T-helper 2 cell treated with Interferon-gamma antibody and Interleukin-4, amounts not matched to agents 5 μg/mL and 100 μg/mL, for 36 hours (primary cell): ENCODE measurements at regions not wholly inside any gene's neighbourhood (a gene's known extent, or its start where the extent isn't known, plus 50 kb on each side); places are given as distances from the start of the nearest gene placed in this dataset.
"Not testable (repeated sequence)": the region's sequence is repeated elsewhere in the genome, so short reads cannot be mapped to it uniquely, and the experiment has no call there.

ENCODE experiments used
- DNase-seq: peaks from one replicate; pipeline ENCODE4 v3.0.0; 2021; ENCODE audit warnings: low spot score
- H3K27ac Mint-ChIP-seq: one replicate; pipeline ENCODE4 v1.8.0; 2021; ENCODE audit warnings: mild to moderate bottlenecking, mixed read lengths
- H3K27me3 Mint-ChIP-seq: one replicate; pipeline ENCODE4 v1.8.0; 2021; ENCODE audit warnings: low read depth, mixed read lengths
- H3K36me3 Mint-ChIP-seq: one replicate; pipeline ENCODE4 v1.8.0; 2021; ENCODE audit warnings: low read depth, mixed read lengths
- H3K4me1 Mint-ChIP-seq: one replicate; pipeline ENCODE4 v1.8.0; 2021; ENCODE audit warnings: low read depth, mixed read lengths
- H3K4me3 Mint-ChIP-seq: one replicate; pipeline ENCODE4 v1.8.0; 2022; ENCODE audit warnings: mild to moderate bottlenecking, moderate library complexity, mixed read lengths
- H3K9me3 Mint-ChIP-seq: one replicate; pipeline ENCODE4 v1.8.0; 2021; ENCODE audit warnings: mixed read lengths

- H3K4me1 Mint-ChIP-seq, result no peaks in the 10 kb centered on the region
- no peak overlapping the region for H3K4me3 Mint-ChIP-seq
- H3K9me3 Mint-ChIP-seq, result peaks cover 4% of the 10 kb centered on the region
- H3K27me3 Mint-ChIP-seq, result no peaks in the 10 kb centered on the region
- no peak overlapping the region for H3K27ac Mint-ChIP-seq
- no peak for DNase-seq
- H3K36me3 Mint-ChIP-seq, result no peaks in the 10 kb centered on the region
Observed at GRCh38 chr7:49523870-49524269, 249.6 kb upstream of the VWC2 start.

DNA sequence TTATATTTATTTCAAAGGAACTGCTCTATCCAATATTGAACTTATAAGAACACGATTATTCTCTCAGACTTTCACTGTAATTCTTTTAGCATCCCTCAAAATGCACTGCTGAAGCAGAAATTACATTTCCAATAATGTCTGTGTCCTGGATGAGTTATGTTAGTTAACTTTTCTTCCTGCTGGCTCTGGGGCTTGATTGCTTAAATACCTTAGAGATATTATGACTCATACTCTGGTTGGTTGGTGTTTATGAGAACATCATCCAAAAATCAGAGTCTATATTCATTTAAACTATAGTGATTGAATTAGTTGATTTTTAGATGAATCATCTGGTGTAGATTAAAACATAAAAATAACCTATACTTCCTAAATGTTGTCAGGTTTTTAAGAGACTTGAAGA, 246.3 kb upstream of the VWC2 start:
- Mint-ChIP-seq H3K9me3 (peaks cover under 1% of the 10 kb centered on the region), H3K4me3 (no peak overlapping the region), H3K27me3 (no peaks in the 10 kb centered on the region), H3K27ac (no peak overlapping the region), H3K4me1 (no peaks in the 10 kb centered on the region), H3K36me3 (no peaks in the 10 kb centered on the region)
- no peak for DNase-seq

DNA sequence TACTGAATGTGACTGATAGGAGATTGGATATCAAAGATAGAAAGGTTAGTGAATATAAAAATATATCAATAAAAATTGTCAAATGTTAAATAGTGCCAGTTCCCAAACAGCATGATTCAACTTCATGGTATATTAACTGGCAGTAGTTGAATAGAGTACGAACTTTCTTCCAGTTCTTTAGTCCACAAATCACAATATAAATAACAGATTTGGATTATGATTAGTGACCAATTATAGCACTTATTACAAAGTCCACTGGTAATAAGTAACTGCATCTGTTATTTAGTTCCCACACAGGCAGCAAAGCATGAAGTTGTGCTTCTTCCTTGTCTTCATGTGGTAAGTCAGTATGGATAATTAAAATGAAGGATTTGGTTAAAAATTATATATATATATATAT, 243.0 kb upstream of the VWC2 start:
- Mint-ChIP-seq H3K4me3 (no peak overlapping the region), H3K27ac (no peak overlapping the region), H3K4me1 (no peaks in the 10 kb centered on the region), H3K36me3 (no peaks in the 10 kb centered on the region), H3K27me3 (no peaks in the 10 kb centered on the region), H3K9me3 (peaks cover 10% of the 10 kb centered on the region)
- DNase-seq, result no peak

DNA sequence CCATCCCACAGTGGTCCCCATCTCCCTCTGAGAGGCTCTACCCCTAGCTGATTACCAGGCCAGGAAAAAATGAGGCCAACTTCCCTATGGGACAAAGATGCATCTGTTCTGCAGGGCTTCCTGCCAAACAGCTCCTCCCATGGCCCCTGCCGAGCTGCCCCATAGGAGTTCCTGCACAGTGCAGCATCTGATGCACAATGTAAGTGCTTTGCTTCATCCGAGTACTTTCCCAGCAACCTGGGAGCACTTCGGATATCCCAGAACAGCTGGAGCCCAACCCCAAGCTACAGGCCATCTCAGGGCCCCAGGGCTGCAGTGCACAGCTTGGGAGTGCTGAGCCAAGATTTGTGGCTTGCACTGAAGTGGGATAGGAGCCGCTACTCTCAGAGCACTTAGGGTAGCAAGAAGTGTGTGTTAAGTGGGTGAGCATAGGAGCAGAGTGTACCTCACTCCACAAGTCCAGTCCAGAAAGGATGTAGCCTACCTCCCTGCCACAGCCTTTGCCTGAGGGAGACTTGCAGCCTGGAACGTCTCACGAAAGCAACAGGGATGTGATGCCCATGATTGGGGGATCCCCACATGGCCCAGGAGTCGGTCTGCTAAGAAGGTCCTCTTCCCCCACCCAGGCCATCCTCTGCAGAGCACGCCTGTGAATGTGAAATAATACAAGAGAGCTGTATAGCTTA, 209.6 kb upstream of the VWC2 start:
- no peaks in the 10 kb centered on the region for H3K36me3 Mint-ChIP-seq

GRCh38 chr7:49564379-49564714, 209.1 kb upstream of the VWC2 start:
- Mint-ChIP-seq H3K27ac (no peak overlapping the region), H3K9me3 (peaks cover 19% of the 10 kb centered on the region), H3K4me3 (no peak overlapping the region), H3K36me3 (no peaks in the 10 kb centered on the region), H3K4me1 (no peaks in the 10 kb centered on the region), H3K27me3 (no peaks in the 10 kb centered on the region)
- DNase-seq, result no peak

More for the DNA sequence above, 209.6 kb upstream of the VWC2 start:
- peaks cover 19% of the 10 kb centered on the region for H3K9me3 Mint-ChIP-seq
- no peaks in the 10 kb centered on the region for H3K4me1 Mint-ChIP-seq
- no peak overlapping the region for H3K4me3 Mint-ChIP-seq
- no peaks in the 10 kb centered on the region for H3K27me3 Mint-ChIP-seq
- H3K27ac Mint-ChIP-seq, result no peak overlapping the region
- no peak for DNase-seq

DNA sequence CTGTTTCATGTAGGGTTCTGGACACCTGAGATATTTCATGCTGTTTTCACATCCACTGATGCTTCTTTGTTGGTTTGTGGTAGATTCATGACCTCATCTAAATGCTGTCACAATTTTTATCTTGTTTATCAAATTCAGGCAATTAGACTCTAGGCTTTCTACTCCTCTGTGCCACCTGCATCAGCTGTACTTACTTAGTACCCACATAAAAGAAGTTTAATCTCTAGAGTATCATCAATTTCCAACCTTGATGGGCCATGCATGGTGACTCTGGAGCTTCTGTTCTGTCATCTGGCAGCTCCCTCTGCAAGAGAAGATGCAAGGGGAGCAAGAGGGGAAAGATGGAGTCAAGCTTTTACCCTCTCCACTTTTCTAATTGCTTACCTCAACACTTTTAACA, 195.9 kb upstream of the VWC2 start:
- H3K9me3 Mint-ChIP-seq, result peaks cover 7% of the 10 kb centered on the region
- H3K27me3 Mint-ChIP-seq, result no peaks in the 10 kb centered on the region
- no peaks in the 10 kb centered on the region for H3K36me3 Mint-ChIP-seq
- no peak for DNase-seq
- H3K4me3 Mint-ChIP-seq, result no peak overlapping the region
- H3K27ac Mint-ChIP-seq, result no peak overlapping the region
- H3K4me1 Mint-ChIP-seq, result no peaks in the 10 kb centered on the region

GRCh38 chr7:49579408-49579807, 194.0 kb upstream of the VWC2 start:
- no peak for DNase-seq
- no peak overlapping the region for H3K4me3 Mint-ChIP-seq
- no peaks in the 10 kb centered on the region for H3K36me3 Mint-ChIP-seq
- peaks cover 7% of the 10 kb centered on the region for H3K9me3 Mint-ChIP-seq
- H3K27me3 Mint-ChIP-seq, result no peaks in the 10 kb centered on the region
- no peak overlapping the region for H3K27ac Mint-ChIP-seq
- H3K4me1 Mint-ChIP-seq, result no peaks in the 10 kb centered on the region

GRCh38 chr7:49580000-49580399, 193.4 kb upstream of the VWC2 start:
- no peaks in the 10 kb centered on the region for H3K4me1 Mint-ChIP-seq
- no peak overlapping the region for H3K27ac Mint-ChIP-seq
- no peak for DNase-seq
- peaks cover 7% of the 10 kb centered on the region for H3K9me3 Mint-ChIP-seq
- H3K36me3 Mint-ChIP-seq, result no peaks in the 10 kb centered on the region
- H3K27me3 Mint-ChIP-seq, result no peaks in the 10 kb centered on the region
- no peak overlapping the region for H3K4me3 Mint-ChIP-seq

DNA sequence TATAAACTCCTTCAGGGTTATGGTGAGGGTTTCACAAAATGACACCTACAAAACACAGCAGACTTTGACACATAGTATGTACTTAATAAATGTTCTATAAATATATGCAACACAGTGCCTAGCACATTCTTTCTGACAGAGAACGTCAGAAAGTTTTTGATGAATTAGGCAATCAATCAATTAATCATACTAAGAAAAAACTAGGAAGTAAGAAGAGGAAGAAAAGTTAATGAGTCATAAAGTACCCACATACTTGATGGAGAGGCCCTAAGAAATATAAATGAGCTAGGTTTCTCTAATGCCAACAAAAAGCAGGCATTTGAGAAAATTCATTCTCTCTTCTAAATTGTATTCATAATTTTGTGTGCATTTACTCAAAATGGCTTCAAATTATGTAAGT, 192.7 kb upstream of the VWC2 start:
- no peak overlapping the region for H3K4me3 Mint-ChIP-seq
- DNase-seq, result no peak
- H3K27me3 Mint-ChIP-seq, result no peaks in the 10 kb centered on the region
- H3K4me1 Mint-ChIP-seq, result no peaks in the 10 kb centered on the region
- peaks cover 7% of the 10 kb centered on the region for H3K9me3 Mint-ChIP-seq
- no peaks in the 10 kb centered on the region for H3K36me3 Mint-ChIP-seq
- no peak overlapping the region for H3K27ac Mint-ChIP-seq

DNA sequence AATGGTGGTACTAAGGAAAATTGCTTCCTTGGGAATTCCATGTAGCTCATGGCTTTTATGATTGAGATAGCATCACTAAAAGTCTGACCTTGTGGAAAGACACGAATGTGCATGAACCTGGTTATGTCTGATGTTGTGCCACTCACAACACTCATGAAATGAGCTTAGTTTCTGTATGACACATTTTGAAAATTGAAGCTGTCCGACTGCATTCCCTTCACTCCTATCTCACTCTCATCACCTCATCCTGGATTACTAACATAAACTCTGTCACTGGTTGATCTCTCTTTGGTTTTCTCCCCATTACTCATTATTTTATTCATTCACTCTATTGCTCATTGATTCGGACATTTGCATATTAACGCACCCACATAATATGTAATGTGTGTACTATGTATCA, 190.0 kb upstream of the VWC2 start:
- no peak for DNase-seq
- Mint-ChIP-seq H3K27me3 (no peaks in the 10 kb centered on the region), H3K4me1 (no peaks in the 10 kb centered on the region), H3K27ac (no peak overlapping the region), H3K4me3 (no peak overlapping the region), H3K9me3 (peaks cover 7% of the 10 kb centered on the region), H3K36me3 (no peaks in the 10 kb centered on the region)

- Mint-ChIP-seq H3K9me3 (no peaks in the 10 kb centered on the region), H3K4me1 (no peaks in the 10 kb centered on the region), H3K4me3 (no peak overlapping the region), H3K36me3 (no peaks in the 10 kb centered on the region), H3K27ac (no peak overlapping the region), H3K27me3 (no peaks in the 10 kb centered on the region)
- DNase-seq, result no peak
Observed at GRCh38 chr7:49596701-49597491, 176.5 kb upstream of the VWC2 start.

DNA sequence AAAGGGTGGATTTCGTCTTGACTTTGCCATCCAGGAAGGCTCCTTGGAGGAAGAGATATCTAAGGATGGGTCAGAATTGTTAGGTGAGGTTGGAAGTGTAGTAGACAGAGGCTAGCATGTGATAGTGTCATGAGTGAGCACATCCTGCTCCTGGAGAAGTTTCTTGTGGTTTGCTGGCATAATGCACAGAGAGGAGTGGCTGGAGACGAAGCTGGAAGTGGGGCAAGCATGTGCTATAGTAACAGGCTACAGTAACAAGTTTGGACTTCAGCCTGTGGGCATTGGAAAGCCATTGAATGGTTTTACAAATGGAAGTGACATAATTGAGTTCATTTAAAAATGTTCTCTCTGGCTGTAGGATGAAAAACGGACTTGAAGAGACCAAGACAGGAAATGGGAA, 175.6 kb upstream of the VWC2 start:
- Mint-ChIP-seq H3K4me1 (no peaks in the 10 kb centered on the region), H3K27me3 (no peaks in the 10 kb centered on the region), H3K4me3 (no peak overlapping the region), H3K27ac (no peak overlapping the region), H3K36me3 (no peaks in the 10 kb centered on the region), H3K9me3 (no peaks in the 10 kb centered on the region)
- no peak for DNase-seq

DNA sequence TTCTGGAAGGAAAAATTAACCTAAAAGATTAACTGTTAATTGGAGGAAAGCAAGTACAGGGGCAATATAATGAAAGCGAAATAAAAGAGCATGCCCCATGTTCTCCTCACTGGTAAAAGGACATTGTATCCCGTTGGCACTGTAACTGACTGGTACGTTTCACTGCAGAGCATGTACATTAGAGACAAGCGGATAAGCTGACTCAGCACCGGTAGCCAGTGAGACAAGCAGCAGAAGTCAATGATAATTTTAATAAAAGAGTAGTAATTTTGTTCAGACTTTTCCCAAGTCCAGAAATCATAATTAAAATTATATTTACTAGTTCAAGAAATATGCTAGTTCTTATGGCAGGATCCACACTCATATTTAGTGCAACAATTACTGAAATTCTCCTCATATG, 161.5 kb upstream of the VWC2 start:
- Mint-ChIP-seq H3K27ac (no peak overlapping the region), H3K36me3 (no peaks in the 10 kb centered on the region), H3K9me3 (peaks cover 7% of the 10 kb centered on the region), H3K4me3 (no peak overlapping the region), H3K4me1 (no peaks in the 10 kb centered on the region), H3K27me3 (no peaks in the 10 kb centered on the region)
- DNase-seq, result no peak

DNA sequence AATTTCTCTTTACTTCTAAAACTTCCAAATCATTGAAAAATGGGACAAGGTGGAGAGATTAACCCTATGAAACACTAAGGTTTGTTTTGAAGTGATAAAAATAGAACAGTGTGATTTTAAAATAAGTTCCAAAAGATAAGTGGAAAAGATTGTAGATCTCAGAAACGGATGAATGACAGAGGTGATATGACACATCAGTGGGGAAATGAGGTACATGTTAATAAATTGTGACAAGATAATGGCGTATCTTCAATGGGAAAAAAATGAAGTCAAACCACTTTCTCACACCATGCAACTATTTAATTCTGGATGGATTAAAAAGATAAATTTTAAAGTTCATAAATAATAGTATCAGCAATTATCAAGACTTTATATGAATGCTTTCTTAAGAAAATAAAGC, 159.7 kb upstream of the VWC2 start:
- H3K27me3 Mint-ChIP-seq, result no peaks in the 10 kb centered on the region

GRCh38 chr7:49614974-49615373, 158.5 kb upstream of the VWC2 start:
- not testable (repeated sequence) for H3K36me3 Mint-ChIP-seq, H3K4me1 Mint-ChIP-seq, H3K27ac Mint-ChIP-seq, H3K4me3 Mint-ChIP-seq, DNase-seq, H3K27me3 Mint-ChIP-seq
- peaks cover 13% of the 10 kb centered on the region for H3K9me3 Mint-ChIP-seq

More for the DNA sequence above, 159.7 kb upstream of the VWC2 start:
- Mint-ChIP-seq H3K4me1 (no peaks in the 10 kb centered on the region), H3K36me3 (no peaks in the 10 kb centered on the region), H3K9me3 (peaks cover 10% of the 10 kb centered on the region), H3K27ac (no peak overlapping the region), H3K4me3 (no peak overlapping the region)
- DNase-seq, result no peak
